ENCODE measurements at regions not wholly inside any gene's neighbourhood (a gene's known extent, or its start where the extent isn't known, plus 50 kb on each side); places are given as distances from the start of the nearest gene placed in this dataset.

DNA sequence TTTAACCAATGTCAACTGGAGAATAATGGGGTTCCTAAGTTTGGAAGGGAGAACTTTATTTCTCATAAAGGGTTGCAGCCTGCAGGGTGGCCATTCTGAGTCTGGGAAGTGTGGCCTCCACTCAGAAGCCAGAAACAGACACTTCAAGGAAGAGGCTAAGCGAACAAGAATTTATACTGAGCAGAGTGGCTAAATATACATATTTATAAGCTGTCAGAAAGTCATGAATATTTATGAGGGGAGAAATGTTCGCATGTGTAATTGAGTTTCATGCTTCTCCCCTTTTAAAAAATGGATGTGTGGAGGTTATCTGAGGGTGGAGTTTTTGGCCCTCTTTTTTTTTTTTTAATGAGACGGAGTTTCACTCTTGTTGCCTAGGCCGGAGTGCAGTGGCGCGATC is 78.1 kb upstream of the PLAC8 start:
- no peak overlapping the region for H3K27ac ChIP-seq
- no peaks in the 10 kb centered on the region for H3K27me3 ChIP-seq
- DNase-seq (ENCODE audit: low spot score) = no peak
- H3K4me3 ChIP-seq = no peak overlapping the region
- no peaks in the 10 kb centered on the region for H3K36me3 ChIP-seq
- no peaks in the 10 kb centered on the region for H3K9me3 ChIP-seq
- H3K4me1 ChIP-seq = no peaks in the 10 kb centered on the region
- TF ChIP-seq, protein P1, sequence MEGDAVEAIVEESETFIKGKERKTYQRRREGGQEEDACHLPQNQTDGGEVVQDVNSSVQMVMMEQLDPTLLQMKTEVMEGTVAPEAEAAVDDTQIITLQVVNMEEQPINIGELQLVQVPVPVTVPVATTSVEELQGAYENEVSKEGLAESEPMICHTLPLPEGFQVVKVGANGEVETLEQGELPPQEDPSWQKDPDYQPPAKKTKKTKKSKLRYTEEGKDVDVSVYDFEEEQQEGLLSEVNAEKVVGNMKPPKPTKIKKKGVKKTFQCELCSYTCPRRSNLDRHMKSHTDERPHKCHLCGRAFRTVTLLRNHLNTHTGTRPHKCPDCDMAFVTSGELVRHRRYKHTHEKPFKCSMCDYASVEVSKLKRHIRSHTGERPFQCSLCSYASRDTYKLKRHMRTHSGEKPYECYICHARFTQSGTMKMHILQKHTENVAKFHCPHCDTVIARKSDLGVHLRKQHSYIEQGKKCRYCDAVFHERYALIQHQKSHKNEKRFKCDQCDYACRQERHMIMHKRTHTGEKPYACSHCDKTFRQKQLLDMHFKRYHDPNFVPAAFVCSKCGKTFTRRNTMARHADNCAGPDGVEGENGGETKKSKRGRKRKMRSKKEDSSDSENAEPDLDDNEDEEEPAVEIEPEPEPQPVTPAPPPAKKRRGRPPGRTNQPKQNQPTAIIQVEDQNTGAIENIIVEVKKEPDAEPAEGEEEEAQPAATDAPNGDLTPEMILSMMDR (IDR thresholded peaks at IDR 0.05) = no peak

DNA sequence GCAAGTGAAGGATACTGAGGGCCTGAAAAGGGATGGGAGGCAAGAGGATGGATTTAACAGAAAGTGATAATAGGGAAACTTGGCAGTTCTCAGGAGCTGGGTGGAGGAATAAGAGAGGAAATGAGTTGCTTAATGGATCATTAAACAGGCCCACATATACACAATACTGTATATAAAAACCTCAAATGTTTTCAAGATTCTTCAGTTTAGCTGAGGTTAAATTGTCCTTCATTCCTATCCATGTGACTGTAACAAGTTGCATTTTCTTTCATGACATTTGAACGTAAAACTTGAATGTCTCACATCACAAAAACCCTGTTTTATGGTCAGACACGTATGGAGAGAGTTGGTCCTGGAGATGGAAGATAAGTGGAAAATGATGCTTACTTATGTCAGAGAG is 76.5 kb upstream of the PLAC8 start:
- Histone ChIP-seq H3K4me1 (no peaks in the 10 kb centered on the region), H3K9me3 (no peaks in the 10 kb centered on the region), H3K27ac (no peak overlapping the region), H3K4me3 (no peak overlapping the region), H3K27me3 (no peaks in the 10 kb centered on the region), H3K36me3 (no peaks in the 10 kb centered on the region)
- TF ChIP-seq, protein P1 (IDR thresholded peaks at IDR 0.05) = no peak
- DNase-seq (ENCODE audit: low spot score) = no peak

DNA sequence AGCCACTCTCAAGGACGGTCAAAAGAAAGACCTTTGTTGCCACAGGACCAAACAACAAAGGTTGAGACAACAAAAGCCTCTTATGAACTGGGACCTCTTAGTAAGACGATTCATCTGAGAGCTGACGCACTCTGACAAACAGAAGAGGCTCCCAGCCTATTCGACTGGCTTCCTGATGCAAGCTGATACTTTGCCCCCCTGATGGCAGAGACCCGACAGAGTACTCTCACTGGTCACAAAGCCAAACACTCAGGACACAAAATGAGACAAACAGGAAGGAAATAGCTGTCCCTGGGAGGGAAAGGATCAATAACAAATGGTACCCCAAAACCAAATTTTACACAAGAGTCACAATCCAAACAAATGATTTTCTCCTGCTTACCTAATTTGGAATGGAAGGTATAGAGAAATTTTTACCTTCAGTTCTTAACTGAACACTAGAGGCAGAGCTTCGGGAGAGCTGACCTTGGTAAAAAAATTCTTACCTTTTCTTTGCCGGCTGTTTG is 75.2 kb upstream of the PLAC8 start:
- Histone ChIP-seq H3K36me3 (no peaks in the 10 kb centered on the region), H3K27me3 (no peaks in the 10 kb centered on the region), H3K4me1 (no peaks in the 10 kb centered on the region), H3K4me3 (no peak overlapping the region), H3K9me3 (no peaks in the 10 kb centered on the region), H3K27ac (no peak overlapping the region)
- DNase-seq (ENCODE audit: low spot score) = no peak
- TF ChIP-seq, protein P1 (IDR thresholded peaks at IDR 0.05) = no peak

DNA sequence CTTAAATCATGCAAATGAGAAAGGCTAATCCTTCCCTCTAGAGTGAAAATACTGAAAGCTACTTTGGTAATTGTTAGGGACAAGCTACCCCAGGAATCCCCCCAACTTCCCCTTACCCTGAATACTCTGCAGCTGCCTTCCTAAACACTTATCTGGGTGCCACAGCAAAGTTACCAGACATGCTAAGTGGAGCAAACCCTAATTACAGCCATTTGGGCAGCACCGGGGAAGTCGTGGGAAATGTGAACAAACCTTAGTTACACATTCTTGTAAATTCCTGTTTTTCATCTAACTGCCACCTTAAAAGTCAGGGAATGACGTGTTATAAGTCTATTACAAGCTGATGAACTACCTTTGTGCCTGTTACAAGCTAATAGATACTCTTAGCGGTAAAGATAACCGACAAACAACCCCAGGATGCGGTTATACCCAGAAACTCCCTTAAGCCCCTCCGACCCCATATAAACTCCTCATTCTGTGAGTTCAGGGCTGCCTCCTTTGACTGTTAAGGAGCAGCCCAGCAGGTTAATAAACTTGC is 66.0 kb upstream of the PLAC8 start:
- DNase-seq (ENCODE audit: low spot score) = no peak
- TF ChIP-seq, protein P1 (IDR thresholded peaks at IDR 0.05) = no peak
- H3K36me3 ChIP-seq = no peaks in the 10 kb centered on the region
- H3K4me1 ChIP-seq = no peaks in the 10 kb centered on the region
- no peaks in the 10 kb centered on the region for H3K9me3 ChIP-seq
- no peak overlapping the region for H3K27ac ChIP-seq
- no peaks in the 10 kb centered on the region for H3K27me3 ChIP-seq
- H3K4me3 ChIP-seq = no peak overlapping the region

DNA sequence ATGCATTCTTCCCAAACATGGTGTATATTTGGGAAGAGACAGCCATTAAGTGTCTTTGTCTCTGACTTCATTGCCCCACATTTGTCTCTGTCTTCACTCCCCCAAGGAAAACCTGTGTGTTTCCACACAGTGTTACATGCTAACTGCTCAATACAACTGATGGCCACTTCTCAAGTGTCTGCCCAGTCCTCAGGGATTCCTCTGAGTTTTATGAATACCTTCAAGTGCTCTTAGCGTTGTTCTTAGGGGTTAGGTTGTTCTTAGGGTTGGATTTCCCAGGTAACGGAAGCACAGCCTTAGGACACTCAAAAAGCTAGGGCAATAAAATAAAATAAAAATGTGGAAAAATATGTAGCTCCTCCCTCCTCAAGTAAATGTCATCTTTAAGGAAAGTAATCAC is 64.7 kb upstream of the PLAC8 start:
- Histone ChIP-seq H3K9me3 (no peaks in the 10 kb centered on the region), H3K27ac (no peak overlapping the region), H3K4me1 (no peaks in the 10 kb centered on the region), H3K4me3 (no peak overlapping the region), H3K27me3 (no peaks in the 10 kb centered on the region), H3K36me3 (no peaks in the 10 kb centered on the region)
- no peak for DNase-seq (ENCODE audit: low spot score)
- TF ChIP-seq, protein P1 (IDR thresholded peaks at IDR 0.05) = no peak

DNA sequence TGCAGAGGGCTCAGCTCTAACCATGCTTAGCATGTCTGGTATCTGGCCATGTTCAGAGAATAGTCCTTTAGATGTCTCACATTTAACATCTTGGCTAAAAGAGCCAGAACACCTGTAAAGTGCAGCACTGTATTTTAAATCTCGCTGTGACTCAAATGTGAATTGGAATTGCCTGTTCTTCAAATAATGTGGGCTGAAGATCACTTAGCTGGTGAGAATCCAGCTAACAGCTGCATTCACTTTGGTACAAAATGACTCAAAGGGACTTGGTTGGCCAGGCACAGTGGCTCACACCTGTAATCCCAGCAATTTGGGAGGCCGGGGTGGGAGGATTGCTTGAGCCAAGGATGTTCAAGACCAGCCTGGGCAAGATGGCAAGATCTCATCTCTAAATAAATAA is 63.5 kb upstream of the PLAC8 start:
- H3K27me3 ChIP-seq = no peaks in the 10 kb centered on the region
- no peaks in the 10 kb centered on the region for H3K36me3 ChIP-seq
- no peak overlapping the region for H3K4me3 ChIP-seq
- H3K27ac ChIP-seq = no peak overlapping the region
- H3K4me1 ChIP-seq = no peaks in the 10 kb centered on the region
- no peaks in the 10 kb centered on the region for H3K9me3 ChIP-seq
- TF ChIP-seq, protein P1 (IDR thresholded peaks at IDR 0.05) = no peak
- no peak for DNase-seq (ENCODE audit: low spot score)
